ENCODE measurements at regions not wholly inside any gene's neighbourhood (a gene's known extent, or its start where the extent isn't known, plus 50 kb on each side); places are given as distances from the start of the nearest gene placed in this dataset.
A peak's percentile ranks its signal among the peaks of the same experiment; 100 is the strongest.

- TF ChIP-seq CTCF (IDR thresholded peaks at IDR 0.05; ENCODE audit: low read length) (no peak), EZH2phosphoT487 (IDR thresholded peaks at IDR 0.05; ENCODE audit: low read length) (no peak), EZH2 (optimal IDR thresholded peaks at IDR 0.05; ENCODE audit: low read depth, low read length) (no peak)
- Histone ChIP-seq H3K4me1 (ENCODE audit: low read length) (peaks cover 9% of the 10 kb centered on the region; the same call in 1 of the 2 replicates), H4K20me1 (ENCODE audit: insufficient read depth, low read length) (no peaks in the 10 kb centered on the region), H3K27me3 (replicated peaks; ENCODE audit: insufficient read depth, low read length) (no peaks in the 10 kb centered on the region), H3K36me3 (replicated peaks; ENCODE audit: insufficient read depth, low read length) (no peaks in the 10 kb centered on the region), H3K9me2 (replicated peaks; ENCODE audit: insufficient read depth, low read length) (no peaks in the 10 kb centered on the region), H3K27ac (ENCODE audit: low read length) (no peak overlapping the region), H3K4me2 (ENCODE audit: low read depth, low read length) (peak overlapping the region; percentile 8; the same call in 1 of the 2 replicates), H3K9ac (ENCODE audit: low read length) (no peak overlapping the region), H3F3A (ENCODE audit: insufficient read depth, low read length) (no peaks in the 10 kb centered on the region), H3K79me2 (ENCODE audit: low read length) (no peaks in the 10 kb centered on the region), H2AFZ (ENCODE audit: low read length) (peak overlapping the region; percentile 14; the same call in 1 of the 2 replicates), H3K4me3 (ENCODE audit: low read length) (no peak overlapping the region), H3K9me3 (replicated peaks; ENCODE audit: insufficient read depth, low read length) (no peaks in the 10 kb centered on the region)
- peak; percentile 60 for DNase-seq
These were observed 116.0 kb upstream of the CITED2 start for GRCh38 chr6:139490482-139490881.

DNA sequence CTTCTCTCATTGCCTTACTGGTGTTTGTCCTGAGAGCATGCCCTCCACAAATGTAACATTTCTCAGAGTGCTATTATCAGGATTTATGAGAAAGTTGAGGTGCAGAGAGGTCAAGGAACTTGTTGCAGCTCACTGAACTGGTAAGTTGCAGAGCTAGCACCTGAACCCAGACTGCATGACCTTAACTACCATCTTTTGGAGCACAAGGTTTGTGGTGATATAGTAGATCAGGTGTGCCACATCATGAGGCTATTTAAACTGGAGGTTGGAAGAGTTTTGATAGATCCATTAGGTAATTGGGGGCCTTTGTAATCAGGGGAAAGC lies 112.0 kb upstream of the CITED2 start:
- H3K9ac ChIP-seq (ENCODE audit: low read length) = no peak overlapping the region
- no peaks in the 10 kb centered on the region for H4K20me1 ChIP-seq (ENCODE audit: insufficient read depth, low read length)
- H2AFZ ChIP-seq (ENCODE audit: low read length) = no peak overlapping the region
- H3K4me3 ChIP-seq (ENCODE audit: low read length) = no peak overlapping the region
- no peak for DNase-seq
- H3K4me1 ChIP-seq (ENCODE audit: low read length) = peaks cover 26% of the 10 kb centered on the region
- no peaks in the 10 kb centered on the region for H3K9me2 ChIP-seq (replicated peaks; ENCODE audit: insufficient read depth, low read length)
- no peaks in the 10 kb centered on the region; the same call in 1 of the 2 replicates for H3F3A ChIP-seq (ENCODE audit: insufficient read depth, low read length)
- H3K9me3 ChIP-seq (replicated peaks; ENCODE audit: insufficient read depth, low read length) = no peaks in the 10 kb centered on the region
- H3K4me2 ChIP-seq (ENCODE audit: low read depth, low read length) = no peak overlapping the region
- no peaks in the 10 kb centered on the region for H3K36me3 ChIP-seq (replicated peaks; ENCODE audit: insufficient read depth, low read length)
- no peaks in the 10 kb centered on the region for H3K27me3 ChIP-seq (replicated peaks; ENCODE audit: insufficient read depth, low read length)
- no peak for TF ChIP-seq CTCF (IDR thresholded peaks at IDR 0.05; ENCODE audit: low read length)
- no peaks in the 10 kb centered on the region for H3K79me2 ChIP-seq (ENCODE audit: low read length)
- H3K27ac ChIP-seq (ENCODE audit: low read length) = no peak overlapping the region

DNA sequence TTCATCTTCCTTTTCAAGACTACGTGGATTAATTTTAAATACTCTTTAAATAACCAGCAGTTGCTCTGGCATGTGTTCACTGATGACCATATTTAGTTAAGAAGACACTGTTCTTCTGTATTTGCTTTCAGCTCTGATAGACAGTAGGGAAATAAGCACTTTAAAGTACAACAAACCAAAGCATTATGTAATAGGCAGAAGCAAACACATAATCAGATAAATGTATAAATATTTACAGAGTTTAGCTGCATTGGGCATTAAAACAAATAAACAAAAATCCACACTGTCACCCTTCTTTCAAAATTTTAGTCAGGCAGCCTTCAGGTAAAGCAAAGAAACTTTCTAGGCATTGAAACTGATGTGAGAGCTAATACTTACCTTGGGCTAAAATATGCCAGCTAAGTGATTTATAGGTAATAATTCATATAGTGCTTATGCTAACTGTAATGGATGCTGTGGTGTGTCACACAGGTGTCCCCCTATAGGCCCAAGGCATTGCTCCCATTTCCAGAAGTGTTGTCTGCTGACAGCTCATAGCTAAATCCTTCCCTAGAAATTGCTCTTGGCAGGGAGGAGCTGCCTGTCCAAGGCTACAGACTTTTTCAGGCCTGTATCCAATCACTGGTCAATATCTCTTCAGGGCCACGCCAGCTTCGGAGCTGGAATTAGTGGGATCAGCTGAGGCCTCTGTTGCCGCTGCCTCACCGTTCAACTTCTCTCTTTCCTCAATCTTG lies 111.5 kb upstream of the CITED2 start:
- H4K20me1 ChIP-seq (ENCODE audit: insufficient read depth, low read length) = no peaks in the 10 kb centered on the region
- H2AFZ ChIP-seq (ENCODE audit: low read length) = no peak overlapping the region
- H3F3A ChIP-seq (ENCODE audit: insufficient read depth, low read length) = no peaks in the 10 kb centered on the region; the same call in 1 of the 2 replicates
- H3K79me2 ChIP-seq (ENCODE audit: low read length) = no peaks in the 10 kb centered on the region
- H3K9me3 ChIP-seq (replicated peaks; ENCODE audit: insufficient read depth, low read length) = no peaks in the 10 kb centered on the region
- H3K27me3 ChIP-seq (replicated peaks; ENCODE audit: insufficient read depth, low read length) = no peaks in the 10 kb centered on the region
- H3K9ac ChIP-seq (ENCODE audit: low read length) = no peak overlapping the region
- TF ChIP-seq CTCF (IDR thresholded peaks at IDR 0.05; ENCODE audit: low read length) (no peak), EZH2phosphoT487 (IDR thresholded peaks at IDR 0.05; ENCODE audit: low read length) (no peak), EZH2 (optimal IDR thresholded peaks at IDR 0.05; ENCODE audit: low read depth, low read length) (no peak)
- H3K36me3 ChIP-seq (replicated peaks; ENCODE audit: insufficient read depth, low read length) = no peaks in the 10 kb centered on the region
- no peaks in the 10 kb centered on the region for H3K9me2 ChIP-seq (replicated peaks; ENCODE audit: insufficient read depth, low read length)
- no peak for DNase-seq
- peaks cover 26% of the 10 kb centered on the region for H3K4me1 ChIP-seq (ENCODE audit: low read length)
- H3K27ac ChIP-seq (ENCODE audit: low read length) = no peak overlapping the region
- no peak overlapping the region for H3K4me3 ChIP-seq (ENCODE audit: low read length)
- H3K4me2 ChIP-seq (ENCODE audit: low read depth, low read length) = no peak overlapping the region
